Dermis microvascular lymphatic vessel endothelial cell (primary cell): ENCODE measurements at regions not wholly inside any gene's neighbourhood (a gene's known extent, or its start where the extent isn't known, plus 50 kb on each side); places are given as distances from the start of the nearest gene placed in this dataset.
A peak's percentile ranks its signal among the peaks of the same experiment; 100 is the strongest.

Experiments used
- DNase-seq, 2 donors: peaks; one replicate each; pipeline versions ENCODE4 v3.0.0 to v3.0.0-alpha.2; 2010; ENCODE audit warnings: low read depth in 2 of 2

DNA sequence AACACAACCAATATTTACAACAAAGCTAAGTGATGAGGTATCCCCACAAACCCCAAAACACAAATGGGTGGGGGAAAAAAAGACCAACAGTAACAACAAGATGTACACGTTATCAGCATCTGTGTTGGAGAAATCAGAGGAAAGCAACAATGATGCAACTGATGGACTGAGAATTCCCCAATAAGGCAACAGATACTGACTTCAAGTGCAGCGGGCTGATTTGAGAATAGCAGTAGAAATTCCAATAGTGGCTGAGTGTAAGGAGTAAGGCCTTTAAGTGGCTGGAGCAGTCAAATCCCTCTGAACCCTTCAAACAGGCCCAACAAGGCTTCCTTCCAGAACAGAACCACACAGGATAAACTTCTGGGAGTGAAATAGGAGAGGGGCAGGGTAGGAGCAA lies 97.6 kb downstream of the TM2D1 start:
- DNase-seq = no peak

DNA sequence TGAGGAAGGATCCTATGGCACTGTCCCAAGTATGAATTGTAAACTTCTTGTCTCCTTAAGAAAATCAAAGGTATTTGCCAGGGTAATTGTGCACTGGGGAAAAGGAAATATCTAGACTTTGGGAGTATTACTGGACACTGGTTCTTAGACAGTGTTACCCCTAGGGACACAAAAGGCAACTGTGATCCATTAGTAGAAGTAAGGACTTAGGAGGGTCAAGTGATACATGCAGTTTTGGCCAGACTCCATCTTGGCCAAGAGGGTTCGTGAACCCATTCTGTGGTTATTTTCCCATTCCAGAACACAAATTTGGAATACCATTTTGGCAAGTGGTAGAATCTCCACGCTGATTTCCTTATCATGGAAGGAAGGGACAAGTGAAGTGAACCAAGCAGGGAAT lies 98.1 kb downstream of the TM2D1 start:
- DNase-seq = no peak

DNA sequence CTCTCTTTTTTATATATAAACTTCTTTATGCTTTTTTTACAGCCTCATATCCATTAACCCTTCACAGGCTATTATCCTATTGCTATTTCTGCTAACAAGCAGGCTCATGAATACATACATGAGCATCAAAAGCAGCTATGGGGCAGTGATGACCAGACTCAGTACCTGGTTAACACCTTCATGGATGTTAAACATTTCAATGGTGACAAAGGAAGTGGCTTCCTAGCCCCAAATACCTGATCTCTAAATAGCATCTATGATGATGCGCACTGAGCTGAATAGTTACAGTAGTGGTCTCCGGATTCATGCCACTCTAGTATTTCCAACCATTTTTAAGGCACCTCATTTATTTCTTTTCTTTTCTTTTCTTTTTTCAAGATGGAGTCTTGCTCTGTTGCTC lies 101.1 kb downstream of the TM2D1 start:
- no peak for DNase-seq

GRCh38 chr1:61620536-61620935 lies 104.4 kb downstream of the TM2D1 start:
- no peak for DNase-seq

- DNase-seq = no peak
These were observed 106.2 kb downstream of the TM2D1 start for GRCh38 chr1:61618755-61619154.

DNA sequence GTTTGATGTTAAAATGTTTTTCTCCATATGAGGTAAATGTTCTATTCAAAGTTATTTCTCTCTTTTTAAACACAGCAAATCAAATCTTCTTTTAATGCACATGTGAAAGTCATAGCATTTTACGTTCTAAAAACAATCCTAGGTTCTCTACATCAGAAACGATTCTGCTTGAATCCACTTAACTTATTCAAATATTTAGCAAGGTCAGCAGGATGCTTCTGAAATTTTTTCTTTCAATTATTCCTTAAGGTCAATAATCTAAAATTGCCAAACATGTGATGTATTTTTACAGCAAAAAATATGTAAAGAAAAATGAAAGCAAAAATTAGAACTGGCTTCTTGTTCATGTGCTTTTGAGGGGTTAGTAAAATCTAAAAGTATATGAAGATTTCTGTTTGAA lies 106.7 kb downstream of the TM2D1 start:
- DNase-seq = no peak

GRCh38 chr1:61616830-61617229 lies 108.1 kb downstream of the TM2D1 start:
- DNase-seq = no peak

DNA sequence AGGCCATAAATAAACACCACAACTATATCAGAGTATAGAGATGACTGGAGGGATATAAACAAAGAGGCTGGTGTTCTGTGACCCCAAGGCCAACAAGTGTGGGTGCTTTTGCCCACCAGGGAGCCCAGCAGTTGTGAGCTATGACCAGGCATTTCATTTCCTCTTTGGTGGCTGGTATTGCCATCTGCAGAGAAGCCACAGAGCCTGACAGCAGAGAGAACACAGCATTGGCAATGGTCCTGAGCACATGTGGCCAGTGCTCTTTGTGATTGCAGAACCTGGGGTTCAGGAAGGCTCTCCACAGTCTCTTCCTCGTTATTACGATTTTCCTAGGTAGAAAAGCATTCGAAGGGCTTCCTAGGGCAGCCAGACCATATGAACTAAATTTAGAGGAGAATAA lies 112.3 kb downstream of the TM2D1 start:
- DNase-seq = no peak

DNA sequence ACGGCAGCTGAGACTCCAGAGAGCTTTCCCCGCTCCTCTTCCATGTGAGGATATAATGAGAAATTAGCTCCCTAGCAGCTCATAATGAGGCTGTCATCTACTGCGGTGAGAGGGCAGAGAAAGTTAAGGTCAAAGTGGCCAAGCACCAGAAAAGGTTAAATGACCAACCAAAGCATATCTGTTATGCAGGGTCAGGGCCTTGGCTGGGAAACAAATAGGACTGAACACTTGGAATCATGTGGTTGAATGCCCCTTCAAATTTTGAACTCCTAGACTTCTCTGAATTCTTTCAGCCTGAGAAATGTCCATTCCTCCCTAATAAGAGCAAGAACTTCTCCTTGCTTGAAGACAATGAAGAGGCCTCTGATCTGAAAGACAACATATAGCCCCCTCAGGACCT lies 115.9 kb downstream of the TM2D1 start:
- no peak for DNase-seq

- no peak for DNase-seq
These were observed 117.5 kb downstream of the TM2D1 start for GRCh38 chr1:61607448-61607847.

- DNase-seq = peak; percentile 21 to 85
These were observed 118.3 kb downstream of the TM2D1 start for GRCh38 chr1:61606448-61607312.

GRCh38 chr1:61605607-61606321 lies 119.2 kb downstream of the TM2D1 start:
- peak in 1 of 2 donors; percentile 67 for DNase-seq

DNA sequence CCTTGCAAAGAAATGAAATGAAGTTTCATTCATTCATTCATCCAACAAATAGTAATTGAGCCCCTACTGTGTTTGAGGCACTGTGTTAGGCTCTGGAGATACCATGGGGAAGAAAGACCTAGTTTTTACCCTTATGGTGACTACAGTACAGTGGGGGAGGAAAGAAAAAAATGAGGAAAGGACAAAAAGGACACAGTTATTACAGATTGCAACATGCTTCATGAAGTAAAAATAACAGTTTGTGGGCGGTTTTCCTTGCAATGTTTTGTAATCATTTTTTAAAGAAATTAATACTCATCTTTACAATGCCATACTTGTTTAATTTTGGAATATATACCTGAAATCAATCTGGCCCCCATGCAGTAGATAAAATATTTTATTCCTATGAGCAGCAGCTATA lies 120.3 kb downstream of the TM2D1 start:
- DNase-seq = no peak

DNA sequence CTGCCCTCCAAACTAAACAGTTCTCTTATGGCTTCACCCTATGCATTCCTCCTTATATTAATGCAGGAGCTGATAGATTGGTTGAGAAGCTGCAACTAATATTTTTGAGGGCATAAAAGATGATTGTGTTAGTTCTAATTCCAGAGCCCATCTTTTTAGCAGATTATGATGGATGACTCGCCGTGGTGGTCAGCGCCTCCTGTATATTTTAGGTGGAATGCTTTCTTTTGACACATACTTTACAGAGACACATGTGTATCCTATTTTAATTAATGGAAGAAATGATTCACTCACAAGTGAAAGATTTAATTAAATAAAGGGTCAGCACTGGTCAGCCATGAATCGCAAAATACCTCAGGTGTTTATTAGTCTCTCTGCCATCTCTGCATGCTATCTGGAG lies 120.7 kb downstream of the TM2D1 start:
- DNase-seq = no peak

DNA sequence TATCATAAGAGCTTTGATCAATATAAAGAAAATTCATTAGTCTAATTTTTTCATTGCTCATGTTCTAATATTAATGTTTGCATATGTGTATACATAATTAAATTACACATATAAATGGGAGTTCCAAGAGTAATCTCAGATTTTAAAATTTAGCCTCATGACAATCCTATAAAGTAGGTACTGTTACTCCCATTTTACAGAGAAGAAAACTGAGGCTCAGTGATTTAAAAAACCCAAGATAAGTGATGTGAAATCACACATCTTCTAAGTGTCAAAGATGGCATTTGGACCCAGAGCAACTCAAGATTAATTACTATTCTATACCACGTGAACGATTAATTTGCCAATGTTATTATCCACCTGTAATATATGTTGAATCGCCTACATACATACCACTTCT lies 122.3 kb downstream of the TM2D1 start:
- DNase-seq = no peak

DNA sequence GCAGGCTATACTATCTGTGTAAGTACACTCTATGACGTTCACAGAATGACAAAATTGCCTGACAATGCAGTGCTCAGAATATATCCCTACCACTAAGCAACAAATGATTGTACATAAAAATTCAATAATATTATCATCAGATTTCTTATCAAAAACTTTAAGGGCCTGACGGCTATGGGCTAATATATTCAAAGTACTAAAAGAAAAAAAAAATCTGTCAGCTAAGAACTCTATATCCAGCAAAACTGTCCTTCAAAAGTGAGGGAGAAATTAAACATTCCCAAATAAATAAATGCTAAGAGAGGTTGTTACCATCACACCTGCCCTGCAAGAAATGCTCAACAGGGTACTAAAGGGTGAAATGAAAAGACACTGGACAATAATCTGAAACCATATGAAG lies 127.3 kb downstream of the TM2D1 start:
- DNase-seq = no peak

DNA sequence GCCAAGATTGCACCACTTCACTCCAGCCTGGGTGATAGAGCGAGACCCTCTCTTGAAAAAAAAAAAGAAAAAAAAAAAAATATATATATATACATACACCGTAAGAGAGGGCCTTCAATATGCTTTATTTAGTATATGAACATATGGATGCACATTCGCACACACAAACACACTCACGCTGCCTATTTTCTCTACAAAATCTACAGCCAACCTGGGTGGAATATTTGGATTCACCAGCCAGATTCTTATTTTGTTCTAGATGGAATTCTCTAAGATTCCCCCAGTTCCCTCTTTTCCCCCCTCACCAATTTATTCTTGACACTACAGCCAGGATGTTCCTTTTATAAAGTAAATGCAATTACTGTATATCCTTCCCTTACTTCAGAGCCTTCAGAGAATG lies 131.6 kb downstream of the TM2D1 start:
- DNase-seq = no peak

DNA sequence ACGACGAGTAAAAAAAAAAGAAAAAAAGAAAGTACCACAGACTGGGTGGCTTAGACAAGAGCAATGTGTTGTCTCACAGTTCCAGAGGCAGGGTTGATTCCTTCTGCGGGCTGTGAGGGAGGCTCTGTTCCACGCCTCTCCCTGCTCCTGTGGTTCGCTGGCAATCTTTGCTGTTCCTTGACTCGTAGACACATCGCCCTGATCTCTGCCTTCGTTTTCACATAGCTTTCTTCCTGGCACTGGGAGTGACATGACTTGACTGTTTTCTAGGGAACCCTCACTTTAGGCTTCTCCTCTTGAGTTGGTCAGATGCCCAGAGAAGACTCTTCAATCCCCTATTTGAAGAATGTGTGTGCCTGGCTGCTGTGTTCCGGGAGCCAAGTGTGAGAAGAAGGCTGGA lies 133.6 kb downstream of the TM2D1 start:
- DNase-seq = no peak

DNA sequence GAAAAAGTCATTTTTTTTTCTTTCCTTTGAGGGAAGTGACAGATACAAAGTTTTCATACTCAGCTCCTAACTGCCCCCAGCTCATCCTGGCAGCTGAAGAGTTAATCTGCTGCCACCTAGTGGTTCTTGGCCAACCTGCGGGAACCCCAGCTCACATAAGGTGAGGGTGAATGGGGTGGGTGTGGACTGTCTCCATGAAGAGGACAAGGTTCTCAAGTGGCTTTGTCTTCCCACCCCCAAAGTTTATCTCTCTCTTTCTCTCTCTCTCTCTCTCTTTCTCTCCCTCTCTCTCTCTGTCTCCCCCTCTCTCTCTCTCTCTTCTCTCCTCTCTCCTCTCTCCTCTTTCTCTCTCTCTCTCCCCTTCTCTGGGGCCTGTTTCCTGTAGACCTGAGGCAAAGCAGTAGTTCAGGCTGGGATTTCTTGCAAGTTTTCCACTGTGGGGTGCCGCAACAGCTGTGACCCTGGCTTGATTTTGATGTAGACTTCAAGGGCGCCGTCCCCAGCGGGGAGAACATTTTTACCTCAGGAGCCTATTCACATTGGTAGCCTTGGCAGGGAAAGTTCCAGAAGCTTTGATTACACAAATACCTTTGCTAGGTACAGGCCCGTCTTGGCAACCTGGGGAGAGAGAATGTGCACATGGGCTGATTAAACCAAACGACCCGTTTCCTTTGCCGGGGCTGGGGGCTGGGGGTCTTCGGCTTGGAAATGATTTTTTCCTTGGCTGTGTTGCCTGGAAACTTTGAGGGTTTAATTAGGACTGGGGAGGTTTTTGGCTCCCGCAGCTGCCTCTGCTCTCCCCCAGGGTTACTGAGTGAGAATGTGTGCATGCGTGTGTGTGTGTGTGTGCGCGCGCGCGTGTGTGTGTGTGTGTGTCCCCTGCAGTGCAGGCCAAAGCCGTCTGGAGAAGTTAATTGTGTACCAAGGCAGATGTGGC lies 135.9 kb downstream of the TM2D1 start:
- peak; percentile 39 to 71 for DNase-seq

DNA sequence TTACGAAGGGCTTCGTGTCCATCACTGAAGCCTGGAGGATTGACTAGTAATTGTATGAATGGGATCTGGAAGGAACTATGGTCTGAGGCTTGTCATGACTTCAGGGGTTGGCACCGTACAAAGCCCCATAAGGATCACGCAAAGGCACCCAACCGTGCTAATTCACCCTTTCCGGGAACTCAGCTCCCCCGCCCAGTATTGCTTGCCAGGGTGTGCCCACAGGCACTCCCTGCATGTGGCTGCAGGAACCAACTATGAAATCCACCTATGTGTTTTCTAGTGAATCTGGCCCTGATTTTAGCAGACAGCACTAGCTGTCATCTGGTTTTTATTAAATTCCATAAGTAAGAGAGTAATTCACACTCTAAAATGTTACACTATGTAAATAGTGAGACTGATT lies 139.2 kb downstream of the TM2D1 start:
- no peak for DNase-seq

- DNase-seq = no peak
These were observed 141.2 kb downstream of the TM2D1 start for GRCh38 chr1:61583703-61584102.

GRCh38 chr1:61581251-61581650 lies 143.7 kb downstream of the TM2D1 start:
- no peak for DNase-seq
